GM18499 (cell line): ENCODE measurements at regions not wholly inside any gene's neighbourhood (a gene's known extent, or its start where the extent isn't known, plus 50 kb on each side); places are given as distances from the start of the nearest gene placed in this dataset.

Experiments
- ATAC-seq: cut with Tn5 transposase; IDR thresholded peaks from one replicate; pipeline ENCODE4 v1.9.1; 2021; ENCODE audit warnings: moderate number of reproducible peaks; ENCODE audit not compliant: insufficient read depth, unreplicated experiment

DNA sequence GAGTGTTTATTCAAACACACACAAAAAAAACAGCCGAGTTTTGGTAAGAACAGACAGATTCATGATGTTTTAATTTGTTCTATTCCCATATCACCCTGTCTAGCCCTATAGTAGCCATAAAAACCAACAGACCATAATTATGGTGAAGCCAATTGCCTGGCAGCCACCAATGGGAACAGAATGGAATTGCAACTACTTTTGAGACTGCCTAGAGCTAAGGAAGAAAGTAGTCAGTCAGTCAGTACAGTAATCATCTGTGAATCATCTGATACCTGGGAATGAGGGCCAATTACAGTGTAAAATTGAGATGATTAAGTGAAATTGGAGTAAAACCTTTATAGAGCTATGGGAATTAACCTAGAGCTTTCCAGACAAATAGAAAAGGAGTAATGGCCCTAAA, 952.7 kb upstream of the KCND2 start:
- no peak for ATAC-seq

DNA sequence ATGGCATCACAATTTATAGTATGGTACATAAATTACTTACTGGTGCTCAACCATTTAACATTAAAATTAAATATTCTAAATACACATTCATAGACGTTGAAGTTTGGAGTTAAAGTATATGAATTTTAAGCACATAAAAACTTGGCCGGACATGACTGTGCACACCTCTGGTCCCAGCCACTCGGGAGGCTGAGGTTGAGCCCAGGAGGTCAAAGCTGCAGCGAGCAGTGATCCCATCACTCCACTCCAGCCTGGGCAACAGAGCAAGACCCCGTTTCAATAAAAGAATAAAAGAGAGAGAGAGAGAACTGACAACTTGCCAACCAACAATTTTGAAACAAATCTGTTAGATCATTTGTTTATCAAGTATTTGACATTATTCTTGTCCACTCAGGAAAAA, 943.3 kb upstream of the KCND2 start:
- no peak for ATAC-seq

DNA sequence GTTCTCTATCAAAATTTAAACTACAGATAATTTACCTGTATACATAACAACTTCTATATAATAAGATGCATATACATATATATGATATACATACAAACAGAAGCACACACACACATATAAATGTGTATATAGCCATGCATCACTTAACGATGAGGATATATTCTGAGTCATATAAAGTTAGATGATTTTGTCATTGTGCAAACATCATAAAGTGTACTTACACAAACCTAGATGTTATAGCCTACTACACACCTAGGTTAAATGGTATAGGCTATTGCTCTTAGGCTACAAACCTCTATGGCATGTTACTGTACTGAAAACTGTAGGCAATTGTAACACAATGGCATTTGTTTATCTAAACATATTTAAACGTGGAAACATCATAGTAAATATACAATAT, 937.6 kb upstream of the KCND2 start:
- no peak for ATAC-seq

DNA sequence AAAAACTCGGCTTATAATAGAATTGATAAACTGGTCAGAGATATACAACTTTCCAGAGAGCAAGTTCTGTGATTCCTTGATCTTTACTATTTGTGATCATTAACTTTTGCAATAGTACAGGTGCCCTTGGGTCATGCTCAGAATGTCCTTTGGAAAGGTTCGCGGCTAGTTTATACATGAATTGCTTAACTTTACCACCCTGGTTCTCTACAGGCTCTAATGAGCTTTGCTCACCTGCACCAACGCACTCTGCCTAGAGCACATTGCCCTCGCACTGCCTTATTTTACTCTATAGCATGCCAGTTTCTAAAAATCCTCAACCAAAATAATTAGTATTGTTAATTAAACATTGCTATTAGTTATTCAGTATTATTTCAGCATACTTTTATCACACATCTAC, 931.2 kb upstream of the KCND2 start:
- ATAC-seq = no peak

DNA sequence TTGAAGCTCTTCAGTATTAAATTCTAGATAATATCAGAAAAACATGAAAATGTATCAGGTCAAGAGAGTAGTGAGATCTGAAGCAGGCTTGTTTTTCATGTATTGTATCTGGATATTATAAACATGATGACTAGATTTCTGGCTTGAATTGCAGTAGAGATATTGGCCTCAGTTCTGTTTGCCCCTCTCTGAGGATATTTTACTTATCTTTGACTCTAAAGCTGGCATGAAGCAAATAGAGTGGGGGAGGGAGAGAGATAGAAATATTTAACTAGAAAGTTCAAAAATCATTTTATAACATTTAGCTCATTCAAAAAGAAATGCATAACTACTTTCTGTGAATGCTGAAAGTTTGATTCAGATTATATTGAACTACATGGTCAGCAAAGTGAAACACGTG, 929.7 kb upstream of the KCND2 start:
- no peak for ATAC-seq

DNA sequence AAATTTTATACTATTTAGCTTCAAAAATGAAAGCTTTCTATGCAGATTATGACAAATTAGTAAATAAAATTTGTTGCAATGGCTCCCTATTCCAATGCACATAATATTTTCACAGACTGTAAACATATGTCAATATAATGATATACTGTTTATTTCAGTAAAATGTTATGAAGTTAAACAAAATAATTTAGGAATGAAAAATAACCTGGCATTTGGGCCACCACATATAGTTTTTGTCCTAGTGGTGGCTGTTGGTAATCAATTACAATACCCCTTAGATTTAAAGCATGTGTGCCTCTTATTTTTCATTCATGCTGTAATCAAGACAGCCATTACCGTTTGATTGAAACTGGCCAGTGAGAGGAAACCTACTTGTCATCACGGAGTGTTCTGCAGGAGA, 928.5 kb upstream of the KCND2 start:
- ATAC-seq = no peak

DNA sequence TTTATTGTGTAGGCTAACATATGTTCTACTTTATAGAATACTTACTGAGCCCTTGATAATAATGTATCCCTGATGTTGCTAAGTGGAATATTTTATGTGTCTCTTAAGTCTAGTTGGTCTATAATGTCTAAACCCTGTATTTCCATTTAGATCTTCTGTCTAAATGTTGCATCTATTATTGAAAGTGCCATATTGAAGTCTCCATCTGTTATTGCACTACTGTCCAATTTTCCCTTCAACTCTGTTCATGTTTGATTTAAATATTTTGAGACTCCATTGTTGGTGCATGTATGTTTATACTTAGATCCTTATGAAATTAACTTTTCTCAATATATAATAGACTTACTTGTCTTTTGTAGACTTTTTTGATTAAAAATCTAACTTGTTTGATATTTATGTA, 924.5 kb upstream of the KCND2 start:
- no peak for ATAC-seq

DNA sequence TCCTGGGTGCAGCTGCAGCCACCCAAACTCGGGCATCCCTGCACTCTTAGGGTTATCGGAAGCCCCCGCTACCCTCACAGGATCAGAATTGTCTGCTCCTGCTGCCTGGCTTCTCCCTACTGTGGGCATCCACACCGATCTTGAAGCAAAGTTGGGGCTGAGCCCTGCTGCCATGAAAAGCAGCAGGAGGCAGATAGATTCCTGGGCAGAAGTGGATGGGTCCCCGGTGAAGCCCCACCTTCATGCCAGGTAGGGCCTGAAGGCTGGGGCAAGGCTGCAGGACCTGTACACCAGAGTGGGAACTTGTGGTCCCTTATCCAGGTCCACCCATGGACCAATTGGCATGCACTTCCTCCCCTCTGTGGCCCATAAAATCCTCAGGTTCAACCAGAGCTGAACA, 922.6 kb upstream of the KCND2 start:
- ATAC-seq = no peak

DNA sequence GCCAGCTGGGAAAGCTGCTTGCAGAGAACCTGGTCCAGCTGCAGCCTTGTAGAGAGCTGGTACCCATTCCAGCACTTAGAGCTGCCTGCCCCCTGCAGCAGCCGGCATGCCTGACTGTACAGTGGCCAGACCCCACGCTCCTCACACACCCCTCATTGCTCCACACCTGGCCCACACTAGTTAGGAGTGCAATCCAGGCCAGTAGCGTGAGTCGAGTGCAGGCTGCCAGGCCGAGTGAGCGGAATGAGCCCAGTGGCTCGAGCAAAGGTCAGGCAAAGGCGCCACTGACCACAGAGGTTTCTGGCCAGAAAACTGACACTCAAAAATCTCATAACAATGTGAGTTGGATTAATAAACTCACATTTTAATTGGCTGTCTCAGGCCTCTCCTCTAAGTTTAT, 921.7 kb upstream of the KCND2 start:
- ATAC-seq = no peak

DNA sequence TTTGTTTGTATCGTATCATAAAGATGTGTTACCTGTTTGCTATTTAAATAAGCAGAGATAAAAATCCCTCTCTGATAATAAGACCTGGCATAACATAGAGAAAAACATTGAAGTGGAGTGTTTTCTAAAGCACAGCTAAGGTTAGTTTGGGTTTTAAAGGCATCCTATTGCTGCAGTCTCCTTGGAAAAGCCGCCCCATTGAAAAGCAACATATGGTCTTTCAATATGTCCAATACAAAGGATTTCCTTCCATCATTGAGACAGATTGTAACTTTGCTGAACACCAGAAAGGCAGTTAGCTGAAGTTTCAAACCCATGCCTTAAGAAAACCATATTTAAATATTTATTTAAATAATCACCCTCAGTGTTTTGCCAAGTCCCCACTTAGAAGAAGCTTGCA, 898.5 kb upstream of the KCND2 start:
- no peak for ATAC-seq

DNA sequence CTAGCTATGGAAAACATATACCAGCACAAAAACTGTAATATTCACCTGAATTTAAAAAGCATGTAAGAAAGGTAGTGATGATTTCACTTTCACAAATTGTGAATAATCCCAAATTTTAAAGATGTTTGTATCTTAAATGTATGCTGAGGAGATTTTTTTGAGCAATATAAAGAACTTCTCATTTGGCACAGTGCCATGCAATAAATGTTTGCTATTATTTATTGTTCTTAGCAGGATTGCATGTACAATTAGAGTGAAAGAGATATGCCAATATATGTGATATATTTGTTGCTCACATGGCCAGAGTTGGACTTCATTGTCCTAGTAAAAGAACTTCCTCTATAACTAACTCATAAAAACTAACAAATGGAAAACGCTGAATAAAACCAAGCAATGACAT, 895.1 kb upstream of the KCND2 start:
- ATAC-seq = no peak

DNA sequence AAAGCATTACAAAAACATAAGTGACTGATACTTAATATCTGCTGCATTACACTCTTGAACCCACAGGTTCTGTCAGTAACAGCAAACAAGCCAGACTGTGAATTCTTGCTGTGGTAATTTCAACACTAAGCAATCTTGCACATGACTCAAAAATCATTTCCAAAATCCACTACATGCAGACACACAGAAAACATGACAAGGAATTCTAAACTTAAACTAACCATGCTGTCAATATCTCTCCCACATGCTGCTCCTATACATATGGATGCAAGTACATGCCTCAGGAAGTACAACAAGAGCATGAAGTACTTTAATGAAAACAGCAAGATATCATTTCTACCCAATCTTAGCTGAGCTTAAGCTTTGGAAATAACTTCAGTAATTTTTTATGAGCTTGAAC, 890.2 kb upstream of the KCND2 start:
- no peak for ATAC-seq

DNA sequence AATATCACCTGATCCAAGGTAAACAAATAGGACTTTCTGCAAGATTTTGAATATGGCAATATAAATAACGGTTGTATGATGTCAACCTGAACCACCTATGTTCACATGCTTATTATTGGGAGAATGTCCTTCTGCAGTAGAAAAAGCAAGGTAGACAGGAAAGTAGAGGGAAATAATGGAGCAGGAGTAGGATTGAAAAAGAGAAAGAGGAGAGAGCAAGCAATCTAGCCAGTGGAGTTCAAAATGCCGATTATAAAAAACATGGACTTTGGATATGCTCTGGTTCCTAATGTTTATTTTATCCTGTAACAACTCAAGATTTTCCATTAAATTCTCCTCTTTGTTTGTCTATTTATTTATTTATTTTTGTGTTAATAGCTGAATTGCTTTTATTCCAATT, 878.0 kb upstream of the KCND2 start:
- ATAC-seq = no peak

DNA sequence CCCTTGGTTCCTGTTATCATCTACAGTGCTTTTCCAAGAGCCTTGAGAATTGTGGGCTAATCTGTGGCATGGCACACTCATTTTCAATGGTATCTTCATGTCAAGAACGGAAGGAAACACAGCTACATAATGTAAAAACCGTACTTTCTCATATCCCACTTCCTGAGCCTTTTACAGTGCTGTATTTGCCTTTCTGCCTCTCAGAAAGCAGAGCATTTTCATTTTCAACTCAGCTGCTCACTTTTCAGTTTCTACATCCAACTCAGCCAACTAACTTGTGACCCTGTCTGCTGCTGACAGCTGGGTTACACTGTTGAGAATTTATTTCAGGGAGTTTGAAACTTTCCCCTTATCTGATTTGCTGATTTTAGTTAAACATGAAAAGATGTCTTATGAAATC, 875.8 kb upstream of the KCND2 start:
- no peak for ATAC-seq

DNA sequence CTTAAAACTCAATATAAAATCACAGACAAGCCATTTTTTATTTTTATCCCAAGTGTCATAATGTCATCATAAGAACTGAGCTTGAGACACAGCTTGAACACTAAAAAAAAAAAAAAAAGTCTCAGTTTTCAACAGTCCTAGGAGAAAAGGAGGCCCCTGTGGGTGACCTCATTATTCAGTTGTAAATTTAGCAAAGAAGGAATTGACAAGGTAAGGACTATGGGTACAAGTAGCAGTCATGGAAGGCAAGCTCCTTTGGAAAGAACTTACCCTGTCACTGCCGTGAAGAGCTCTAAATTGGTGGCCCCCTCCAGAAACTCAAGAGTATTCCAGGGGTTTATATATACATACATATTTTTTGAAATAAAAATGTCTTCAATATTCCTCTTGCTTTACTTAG, 864.4 kb upstream of the KCND2 start:
- ATAC-seq = no peak

DNA sequence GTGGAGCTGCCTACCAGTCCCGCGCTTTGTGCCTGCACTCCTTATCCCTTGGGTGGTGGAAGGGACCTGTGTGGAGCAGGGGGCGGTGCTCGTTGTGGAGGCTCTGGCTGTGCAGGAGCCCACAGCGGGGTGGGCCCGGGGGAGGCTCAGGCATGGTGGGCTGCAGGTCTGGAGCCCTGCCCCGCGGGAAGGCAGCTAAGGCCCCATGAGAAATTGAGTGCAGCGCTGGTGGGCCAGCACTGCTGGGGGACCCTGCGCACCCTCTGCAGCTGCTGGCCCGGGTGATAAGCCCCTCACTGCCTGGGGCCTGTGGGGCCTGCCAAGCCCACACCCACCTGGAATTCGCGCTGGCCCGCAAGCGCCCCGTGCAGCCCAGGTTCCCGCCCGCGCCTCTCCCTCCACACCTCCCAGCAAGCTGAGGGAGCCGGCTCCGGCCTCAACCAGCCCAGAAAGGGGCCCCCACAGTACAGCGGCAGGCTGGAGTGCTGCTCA, 859.6 kb upstream of the KCND2 start:
- ATAC-seq = no peak

DNA sequence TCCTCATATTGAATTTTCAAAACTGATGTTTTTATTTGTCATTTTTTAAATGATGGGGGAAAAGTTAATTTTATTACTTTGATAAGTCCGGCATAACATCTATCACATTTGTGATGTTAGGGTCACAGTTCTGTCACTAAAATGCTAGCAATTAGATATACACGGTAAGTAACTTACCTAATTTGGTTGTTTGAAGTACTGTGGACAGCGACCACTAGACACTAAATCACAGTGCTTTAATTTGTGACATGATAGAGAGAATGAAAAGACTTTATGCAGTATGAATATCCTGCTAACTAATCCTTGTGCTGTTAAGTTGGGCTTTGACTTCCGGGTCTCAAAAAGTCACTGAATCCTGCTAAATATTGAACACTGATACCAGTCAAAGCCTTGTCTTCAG, 857.3 kb upstream of the KCND2 start:
- ATAC-seq = no peak

DNA sequence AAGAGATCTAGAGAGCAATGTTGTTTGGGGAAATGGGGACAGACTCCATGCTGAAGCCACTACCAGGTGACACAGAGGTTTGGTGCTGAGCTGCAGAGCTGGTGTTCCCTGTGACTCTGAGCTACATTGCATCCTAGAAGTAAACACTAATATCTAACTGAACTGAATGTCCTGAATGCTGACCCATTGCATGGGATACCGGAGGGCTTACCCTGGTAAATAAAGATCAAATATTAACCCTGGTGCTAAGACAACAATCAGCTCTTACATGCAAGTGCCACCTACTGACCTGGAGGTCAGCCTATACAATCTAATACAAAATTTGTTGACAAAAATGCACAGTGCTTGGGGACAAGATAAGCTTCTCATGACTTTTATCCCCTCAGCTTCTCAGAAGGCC, 851.3 kb upstream of the KCND2 start:
- ATAC-seq = no peak

DNA sequence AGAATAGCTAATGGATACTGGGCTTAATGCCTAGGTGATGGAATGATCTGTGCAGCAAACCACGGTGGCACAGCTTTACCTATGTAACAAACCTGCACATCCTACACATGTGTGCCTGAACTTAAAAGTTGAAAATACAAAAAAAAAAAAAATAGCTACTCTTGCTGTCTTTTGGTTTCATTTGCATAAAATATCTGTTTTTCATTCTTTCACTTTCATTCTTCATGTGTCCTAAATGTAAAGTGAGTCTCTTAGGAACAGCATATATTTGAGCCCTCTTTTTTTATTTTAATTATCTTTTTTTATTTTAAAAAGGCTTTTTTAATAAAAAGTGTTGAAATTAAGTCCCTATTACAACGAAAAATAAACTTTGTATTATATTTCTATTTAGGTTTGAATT, 836.1 kb upstream of the KCND2 start:
- ATAC-seq = no peak

DNA sequence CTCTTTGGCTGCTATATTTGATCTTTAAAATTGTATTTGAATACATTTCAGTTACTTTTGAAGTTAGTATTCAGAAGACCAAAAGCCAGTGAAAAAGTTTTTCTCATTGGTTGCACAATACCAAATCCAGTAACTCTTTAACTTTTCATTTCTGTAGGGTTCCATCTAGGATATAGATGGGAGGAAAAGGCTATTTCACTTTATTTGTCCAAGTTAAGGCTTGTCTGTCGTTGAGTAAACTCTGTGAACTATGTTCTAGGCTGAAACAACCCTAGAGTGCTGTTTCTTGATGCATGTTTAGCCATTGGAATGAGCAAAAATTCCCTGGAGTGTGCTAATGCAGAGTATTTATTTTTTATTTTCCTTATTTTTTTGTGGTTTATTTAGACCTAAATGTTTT, 834.7 kb upstream of the KCND2 start:
- no peak for ATAC-seq

DNA sequence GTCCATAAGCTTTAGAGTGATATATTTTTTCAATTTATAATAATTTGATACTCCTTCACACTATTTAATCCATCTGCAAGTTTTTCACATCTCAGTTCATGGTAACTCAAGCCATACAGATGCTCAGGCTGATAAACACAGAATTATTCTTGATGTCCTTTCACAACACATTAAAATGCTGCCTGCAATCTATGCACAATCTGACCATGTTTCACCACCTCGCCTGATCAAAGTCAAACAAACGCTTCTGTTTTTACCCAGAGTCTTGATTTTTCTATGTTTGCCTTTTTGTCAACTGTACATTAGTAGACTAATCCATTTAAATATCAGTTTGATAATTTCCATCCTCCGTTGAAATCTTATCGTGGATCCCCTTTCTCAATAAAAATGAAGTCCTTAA, 833.8 kb upstream of the KCND2 start:
- no peak for ATAC-seq

DNA sequence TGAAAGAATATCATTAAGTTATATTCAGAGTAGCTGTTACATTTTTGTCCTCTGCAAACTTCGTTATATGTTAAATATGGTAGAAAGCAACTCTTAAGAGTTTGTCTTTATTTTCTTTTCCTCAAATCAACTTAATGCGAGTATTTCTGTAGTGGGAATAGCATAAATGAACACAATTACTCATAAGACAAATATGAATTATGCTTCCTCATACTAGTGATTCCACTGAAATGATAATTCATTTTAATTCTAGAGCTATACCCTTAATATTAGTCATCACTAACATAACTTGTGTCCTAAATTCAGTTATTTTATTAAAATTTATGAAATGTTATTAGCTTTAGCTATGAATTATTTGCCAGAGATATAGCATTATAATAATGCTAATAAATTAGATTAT, 820.6 kb upstream of the KCND2 start:
- ATAC-seq = no peak

DNA sequence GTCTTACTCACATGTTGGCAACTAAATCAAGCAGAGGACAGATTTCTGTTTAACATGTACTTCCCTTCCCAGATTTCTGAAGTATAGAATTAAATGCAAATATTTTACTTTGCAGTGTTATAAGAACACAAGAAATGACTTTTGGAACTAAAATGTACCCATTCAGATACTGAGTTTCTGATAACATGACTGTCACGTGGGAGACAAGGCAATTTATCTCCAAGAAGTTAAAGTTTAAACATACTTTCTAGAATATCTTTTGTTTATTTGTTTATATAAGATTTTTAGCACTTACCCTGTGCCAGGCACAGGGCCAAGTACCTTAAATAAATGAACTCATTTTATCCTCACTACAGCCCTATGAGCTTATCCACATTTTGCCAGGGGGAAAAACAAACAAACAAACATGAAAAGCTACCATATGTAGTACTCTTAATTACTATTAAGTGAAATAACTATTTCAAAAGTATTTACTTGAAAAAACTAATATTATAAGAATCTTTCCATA, 807.1 kb upstream of the KCND2 start:
- ATAC-seq = no peak
